HCT116 (cell line): ENCODE measurements at regions not wholly inside any gene's neighbourhood (a gene's known extent, or its start where the extent isn't known, plus 50 kb on each side); places are given as distances from the start of the nearest gene placed in this dataset.
A peak's percentile ranks its signal among the peaks of the same experiment; 100 is the strongest.

ENCODE experiments used
- ATAC-seq: fragments of 200-7000 bp; cut with Tn5 transposase; 2 replicates; pipeline ENCODE4 v1.9.1; 2020; ENCODE audit warnings: mild to moderate bottlenecking, moderate library complexity
- BruUV-seq: library from RNA; stranded (reverse); fragments of 400-500 nt; replicated peaks from 2 replicates; lab custom pipeline; 2021; lab: Mats Ljungman, UMichigan
- CTCF ChIA-PET: fragments of 300-600 bp; sonication (Branson Sonifier 250); formaldehyde crosslinking; loops from one replicate; lab custom pipeline; 2021; ENCODE audit warnings: antibody characterized with exemption; lab: Charles Lee
- POLR2A ChIA-PET: fragments of 300-600, 350-600 bp; sonication (Branson Sonifier 250); formaldehyde crosslinking; loops from one replicate; lab custom pipeline; 2021; ENCODE audit warnings: antibody characterized with exemption; lab: Charles Lee
- RAD21 ChIA-PET, 2 experiments: fragments of 300-600 bp; sonication (Branson Sonifier 250); formaldehyde crosslinking; loops; one replicate each; lab custom pipeline; 2023; ENCODE audit warnings: low total read pairs in 2 of 2; ENCODE audit not compliant: uncharacterized antibody in 2 of 2, unreplicated experiment in 2 of 2, low non-redundant PET in 1 of 2; lab: Charles Lee
- DNase-seq: peaks from one replicate; pipeline ENCODE4 v3.0.0-alpha.2; 2010; ENCODE audit warnings: low read depth, low spot score
- H2AFZ ChIP-seq: fragments of 200-600 bp; shearing (Covaris generic), sonication (generic); 2 replicates; pipeline ENCODE4 v1.6.1; 2017; ENCODE audit warnings: low read depth, mixed run types, mixed read lengths, antibody characterized with exemption, low read length; ENCODE audit not compliant: poor library complexity, severe bottlenecking
- H3K27ac ChIP-seq: 2 replicates; pipeline ENCODE4 v1.5.1; 2012; ENCODE audit warnings: low read depth, low read length
- H3K27me3 ChIP-seq: fragments of 200-600 bp; sonication (generic); 2 replicates; pipeline ENCODE4 v1.6.1; 2016; ENCODE audit warnings: mixed run types, low read length, mixed read lengths; ENCODE audit not compliant: insufficient read depth
- H3K36me3 ChIP-seq, 2 experiments: fragments of 200-500 bp in 1 of 2; fragments of 200-600 bp in 1 of 2; sonication (Bioruptor generic) in 1 of 2; sonication (generic) in 1 of 2; 2 replicates each; pipeline versions ENCODE4 v1.5.1 to v1.6.1; 2014 to 2016; ENCODE audit warnings: low read length in 2 of 2, inconsistent platforms in 1 of 2, mixed read lengths in 1 of 2, mixed run types in 1 of 2; ENCODE audit not compliant: insufficient read depth in 2 of 2, control insufficient read depth in 1 of 2
- H3K4me1 ChIP-seq, 2 experiments: fragments of 200-600 bp in 1 of 2; sonication (generic) in 1 of 2; 2 replicates each; pipeline versions ENCODE4 v1.5.1 to v1.6.1; 2012 to 2017; ENCODE audit warnings: low read length in 2 of 2, inconsistent platforms in 1 of 2, mild to moderate bottlenecking in 1 of 2, mixed read lengths in 1 of 2, mixed run types in 1 of 2, moderate library complexity in 1 of 2; ENCODE audit not compliant: insufficient read depth in 2 of 2, control insufficient read depth in 1 of 2
- H3K4me2 ChIP-seq: fragments of 200-600 bp; sonication (generic); 2 replicates; pipeline ENCODE4 v1.6.1; 2017; ENCODE audit warnings: mixed run types, low read length, mixed read lengths
- H3K4me3 ChIP-seq, 2 experiments: fragments of 200-600 bp in 1 of 2; sonication (generic) in 1 of 2; replicated peaks in 1 of 2; 2 replicates each; pipeline ENCODE4 v1.5.1; 2011 to 2016; ENCODE audit warnings: low read length in 2 of 2, control low read depth in 1 of 2, low read depth in 1 of 2, mild to moderate bottlenecking in 1 of 2, mixed read lengths in 1 of 2, mixed run types in 1 of 2
- H3K79me2 ChIP-seq: fragments of 200-600 bp; sonication (generic); 2 replicates; pipeline ENCODE4 v1.6.1; 2017; ENCODE audit warnings: mild to moderate bottlenecking, mixed run types, low read length, moderate library complexity, mixed read lengths; ENCODE audit not compliant: insufficient read depth
- H3K9ac ChIP-seq: fragments of 200-600 bp; sonication (generic); 2 replicates; pipeline ENCODE4 v1.6.1; 2016; ENCODE audit warnings: low read length, mixed read lengths
- H3K9me2 ChIP-seq: fragments of 200-600 bp; sonication (generic), shearing (Covaris generic); 2 replicates; pipeline ENCODE4 v1.6.1; 2017; ENCODE audit warnings: mixed run types, mild to moderate bottlenecking, moderate library complexity; ENCODE audit not compliant: insufficient read depth
- H3K9me3 ChIP-seq, 2 experiments: fragments of 200-500 bp in 1 of 2; fragments of 200-600 bp in 1 of 2; sonication (Bioruptor generic) in 1 of 2; sonication (generic) in 1 of 2; 2 replicates each; pipeline ENCODE4 v1.6.1; 2014 to 2017; ENCODE audit warnings: low read length in 2 of 2, mixed read lengths in 2 of 2, inconsistent platforms in 1 of 2, low read depth in 1 of 2, mild to moderate bottlenecking in 1 of 2, mixed run types in 1 of 2, moderate library complexity in 1 of 2; ENCODE audit not compliant: control insufficient read depth in 1 of 2, insufficient read depth in 1 of 2
- H4K20me1 ChIP-seq: fragments of 200-600 bp; sonication (generic), shearing (Covaris generic); 2 replicates; pipeline ENCODE4 v1.6.1; 2017; ENCODE audit warnings: mixed run types, mild to moderate bottlenecking, moderate library complexity; ENCODE audit not compliant: insufficient read depth
- ATF3 ChIP-seq: IDR thresholded peaks from 2 replicates; pipeline ENCODE4 v1.6.1; 2012
- CBX3 ChIP-seq: IDR thresholded peaks from 2 replicates; pipeline ENCODE4 v1.6.1; 2012; ENCODE audit warnings: low read depth
- CEBPB ChIP-seq: IDR thresholded peaks from 2 replicates; pipeline ENCODE4 v1.6.1; 2012; ENCODE audit warnings: low read depth
- CTCF ChIP-seq, 3 experiments: fragments of 200-600 bp in 1 of 3; sonication (generic) in 1 of 3; IDR thresholded peaks in 2 of 3; conservative IDR thresholded peaks in 1 of 3; 2 replicates each; pipeline ENCODE4 v1.5.1; 2012 to 2017; ENCODE audit warnings: low read depth in 2 of 3, low read length in 2 of 3, antibody characterized with exemption in 1 of 3, borderline replicate concordance in 1 of 3, control low read depth in 1 of 3, mild to moderate bottlenecking in 1 of 3, mixed read lengths in 1 of 3, mixed run types in 1 of 3, moderate library complexity in 1 of 3; ENCODE audit not compliant: insufficient read depth in 1 of 3
- ELF1 ChIP-seq: IDR thresholded peaks from 2 replicates; pipeline ENCODE4 v1.6.1; 2012; ENCODE audit warnings: low read depth, borderline replicate concordance
- EZH2phosphoT487 ChIP-seq: fragments of 200-600 bp; IDR thresholded peaks from 2 replicates; pipeline ENCODE4 v1.6.1; 2018; ENCODE audit warnings: antibody characterized with exemption, borderline replicate concordance
- FOSL1 ChIP-seq: IDR thresholded peaks from 2 replicates; pipeline ENCODE4 v1.6.1; 2012; ENCODE audit warnings: low read depth
- MAX ChIP-seq: IDR thresholded peaks from 2 replicates; pipeline ENCODE4 v1.6.1; 2012
- POLR2A ChIP-seq: IDR thresholded peaks from 2 replicates; pipeline ENCODE4 v1.7.0; 2011; ENCODE audit warnings: borderline replicate concordance; ENCODE audit not compliant: insufficient read depth, insufficient read length; ENCODE audit errors: extremely low read depth
- POLR2AphosphoS5 ChIP-seq: IDR thresholded peaks from 2 replicates; pipeline ENCODE4 v1.6.1; 2011; ENCODE audit warnings: mild to moderate bottlenecking, low read depth, low read length, moderate library complexity
- REST ChIP-seq: IDR thresholded peaks from 2 replicates; pipeline ENCODE4 v1.6.1; 2012; ENCODE audit warnings: low read depth
- SIN3A ChIP-seq: IDR thresholded peaks from 2 replicates; pipeline ENCODE4 v1.6.1; 2012; ENCODE audit warnings: low read depth
- SP1 ChIP-seq: IDR thresholded peaks from 2 replicates; pipeline ENCODE4 v1.6.1; 2012; ENCODE audit warnings: low read depth
- SRF ChIP-seq: IDR thresholded peaks from 2 replicates; pipeline ENCODE4 v1.6.1; 2012; ENCODE audit warnings: low read depth
- TCF7L2 ChIP-seq: IDR thresholded peaks from 2 replicates; pipeline ENCODE4 v1.7.0; 2011; ENCODE audit warnings: borderline replicate concordance, inconsistent platforms; ENCODE audit not compliant: insufficient read depth, insufficient read length; ENCODE audit errors: extremely low read depth
- YY1 ChIP-seq: IDR thresholded peaks from 2 replicates; pipeline ENCODE4 v1.6.1; 2011; ENCODE audit warnings: low read length, low read depth, moderate library complexity, mild to moderate bottlenecking; ENCODE audit not compliant: insufficient replicate concordance; ENCODE audit errors: extremely low read depth
- ZBTB33 ChIP-seq: IDR thresholded peaks from 2 replicates; pipeline ENCODE4 v1.6.1; 2011; ENCODE audit warnings: mild to moderate bottlenecking, low read length, moderate library complexity; ENCODE audit not compliant: insufficient replicate concordance; ENCODE audit errors: extremely low read depth
- ZFX ChIP-seq: fragments of 450-650 bp; IDR thresholded peaks from 2 replicates; pipeline ENCODE4 v1.6.1; 2017
- ZNF274 ChIP-seq: fragments of 200-500 bp; sonication (Bioruptor generic); IDR thresholded peaks from 2 replicates; pipeline ENCODE4 v1.6.1; 2014; ENCODE audit warnings: mild to moderate bottlenecking, low read depth, low read length, inconsistent platforms
- intact Hi-C: fragments of 100-400 bp; cut with micrococcal nuclease; formaldehyde crosslinking; loops from 2 replicates; pipeline ENCODE4 v1.10.0; 2022

GRCh38 chr2:226074391-226074790 lies 674.9 kb downstream of the NYAP2 start:
- Histone ChIP-seq H3K27ac (peak overlapping the region; percentile 25; the same call in 1 of the 2 replicates), H3K79me2 (no peaks in the 10 kb centered on the region), H3K4me1 (peaks cover 0 to 29% of the 10 kb centered on the region in 2 experiments; a peak in 2 of 4 replicates), H4K20me1 (no peaks in the 10 kb centered on the region), H3K36me3 (peaks cover 0 to 27% of the 10 kb centered on the region in 2 experiments; a peak in 2 of 4 replicates), H3K9me2 (no peaks in the 10 kb centered on the region), H3K9me3 (0 out of 4 replicates have a peak, but pooled peaks cover 0 to 4% of the 10 kb centered on the region in 2 experiments), H3K4me3 (no peak overlapping the region), H2AFZ (no peak overlapping the region), H3K9ac (no peak overlapping the region), H3K27me3 (no peaks in the 10 kb centered on the region), H3K4me2 (no peak overlapping the region)
- CTCF ChIA-PET = no interaction called here
- intact Hi-C loops = no loop called here
- POLR2A ChIA-PET = no interaction called here
- no peak for ATAC-seq
- no TSS peak for BruUV-seq
- no peak for DNase-seq
- RAD21 ChIA-PET = no interaction called here
- TF ChIP-seq CBX3 (no peak), MAX (no peak), EZH2phosphoT487 (no peak), ZFX (no peak), YY1 (no peak), SRF (no peak), FOSL1 (no peak), POLR2AphosphoS5 (no peak), CTCF (IDR thresholded peaks at IDR 0.05 in 2 of 3, conservative IDR thresholded peaks at IDR 0.05 in 1 of 3; ENCODE audit: borderline replicate concordance in 1 of 3, insufficient read depth in 1 of 3, low read depth in 2 of 3, low read length in 2 of 3) (no peak), REST (no peak), ZNF274 (no peak), ELF1 (no peak), POLR2A (no peak), ATF3 (no peak), SIN3A (no peak), CEBPB (no peak), ZBTB33 (no peak), TCF7L2 (no peak), SP1 (no peak)
- TF ChIP-seq, all 23 proteins: peak for 0
